ENCODE measurements at regions not wholly inside any gene's neighbourhood (a gene's known extent, or its start where the extent isn't known, plus 50 kb on each side); places are given as distances from the start of the nearest gene placed in this dataset.

GRCh38 chr2:156215656-156216055 lies 116.9 kb downstream of the NR4A2 start:
- Histone ChIP-seq H3K27me3 (ENCODE audit: control insufficient read depth, insufficient read depth, low read length) (no peaks in the 10 kb centered on the region), H2AK5ac (ENCODE audit: low read depth, low read length) (no peak overlapping the region), H3K9me1 (ENCODE audit: insufficient read depth, low read length) (no peaks in the 10 kb centered on the region), H3K14ac (replicated peaks; ENCODE audit: low read depth, low read length) (no peak overlapping the region), H2BK120ac (ENCODE audit: low read depth, low read length) (no peak overlapping the region), H3K4ac (ENCODE audit: low read depth, low read length) (no peak overlapping the region), H4K91ac (ENCODE audit: insufficient read depth, low read depth, low read length) (no peak overlapping the region), H3K4me3 (ENCODE audit: insufficient read depth, low read depth, low read length) (no peak overlapping the region), H3K4me2 (ENCODE audit: low read depth, low read length) (no peak overlapping the region), H2BK5ac (ENCODE audit: low read depth, low read length, poor library complexity, severe bottlenecking) (no peak overlapping the region), H4K20me1 (ENCODE audit: insufficient read depth, low read length) (no peaks in the 10 kb centered on the region), H2AFZ (replicated peaks; ENCODE audit: low read length, poor library complexity) (no peak overlapping the region), H3K9ac (ENCODE audit: low read depth, low read length) (no peak overlapping the region), H4K5ac (ENCODE audit: low read depth, low read length) (no peak overlapping the region), H4K8ac (ENCODE audit: low read depth in 2 of 2, low read length in 2 of 2) (no peak overlapping the region), H3K36me3 (ENCODE audit: control insufficient read depth, insufficient read depth, low read length) (no peaks in the 10 kb centered on the region), H2BK15ac (ENCODE audit: low read depth, low read length) (no peak overlapping the region), H2AK9ac (replicated peaks; ENCODE audit: low read depth, low read length, poor library complexity) (no peak overlapping the region), H3K9me3 (ENCODE audit: control insufficient read depth, insufficient read depth, low read length) (peaks cover 4% of the 10 kb centered on the region; the same call in 1 of the 2 replicates), H3K27ac (ENCODE audit: insufficient read depth, low read length) (no peak overlapping the region), H3K79me1 (ENCODE audit: low read depth in 1 of 2, low read length in 2 of 2) (no peaks in the 10 kb centered on the region), H3K23ac (ENCODE audit: low read depth, low read length) (no peak overlapping the region), H3K18ac (ENCODE audit: low read depth, low read length) (no peak overlapping the region), H3K56ac (ENCODE audit: extremely low read depth, insufficient read depth, low read length) (no peak overlapping the region), H3K4me1 (ENCODE audit: control insufficient read depth, insufficient read depth, low read length) (no peaks in the 10 kb centered on the region), H2BK20ac (ENCODE audit: low read depth, low read length) (no peak overlapping the region)
- no peak for DNase-seq
- intact Hi-C loops (cut with micrococcal nuclease): no loop called here
- no peak for TF ChIP-seq POLR2A (IDR thresholded peaks at IDR 0.05; ENCODE audit: low read depth, low read length)
- no peak for TF ChIP-seq MAFK (IDR thresholded peaks at IDR 0.05; ENCODE audit: low read depth, low read length)
- TF ChIP-seq CHD1 (IDR thresholded peaks at IDR 0.05; ENCODE audit: low read depth, low read length): no peak
- no peak for TF ChIP-seq USF2 (IDR thresholded peaks at IDR 0.05; ENCODE audit: low read depth, low read length)
- no peak for TF ChIP-seq MAZ (IDR thresholded peaks at IDR 0.05; ENCODE audit: borderline replicate concordance, low read depth, low read length)
- no peak for TF ChIP-seq ELK1 (IDR thresholded peaks at IDR 0.05; ENCODE audit: borderline replicate concordance, low read depth, low read length)
- no peak for TF ChIP-seq BHLHE40 (IDR thresholded peaks at IDR 0.05; ENCODE audit: low read depth, low read length)
- TF ChIP-seq SMC3 (IDR thresholded peaks at IDR 0.05; ENCODE audit: low read depth, low read length): no peak
- no TSS peak for BruUV-seq (replicated peaks)
- WGBS, 2 experiments (ENCODE audit: extremely low coverage in 2 of 2, insufficient read length in 1 of 2): 20% methylated on average over 1 of the region's 2 CpGs; no CpG with 5 or more reads in 1 of the 2 experiments
- dilution Hi-C loops (cut with HindIII; ENCODE audit: low sequenced_read_pairs, unreplicated experiment): no loop called here
- in situ Hi-C loops (cut with MboI; ENCODE audit: low sequenced_read_pairs): no loop called here
- ATAC-seq (ENCODE audit: low read depth): no peak
- ChIA-PET CTCF (interaction anchor here (0.7 kb wide), 1 partner anchor 9 kb away, joined by 5 read pairs; no protein-coding TSS in a partner anchor), POLR2A (ENCODE audit: unreplicated experiment) (no interaction called here)

All from IMR-90 (cell line).